GM12878 (cell line): ENCODE measurements at regions not wholly inside any gene's neighbourhood (a gene's known extent, or its start where the extent isn't known, plus 50 kb on each side); places are given as distances from the start of the nearest gene placed in this dataset.

Experiments
- ATAC-seq: fragments of 200-7000 bp; cut with Tn5 transposase; 3 replicates; pipeline ENCODE4 v1.9.1; 2020; ENCODE audit warnings: mild to moderate bottlenecking, moderate library complexity
- BruUV-seq: library from RNA; stranded (reverse); fragments of 400-500 nt; replicated peaks from 2 replicates; lab custom pipeline; 2021; lab: Mats Ljungman, UMichigan
- CTCF ChIA-PET: fragments of 300-600 bp; sonication (Branson Sonifier 250); formaldehyde crosslinking; extraction: SDS; loops from one replicate; lab custom pipeline; 2021; ENCODE audit warnings: inconsistent platforms; lab: Yijun Ruan, JAX
- POLR2A ChIA-PET: fragments of 350-600 bp; formaldehyde crosslinking; extraction: SDS; loops from one replicate; lab custom pipeline; 2021; ENCODE audit warnings: inconsistent platforms; lab: Charles Lee
- RAD21 ChIA-PET: fragments of 300-600 bp; sonication (Branson Sonifier 250); formaldehyde crosslinking; loops from one replicate; lab custom pipeline; 2023; ENCODE audit warnings: antibody characterized with exemption; ENCODE audit not compliant: unreplicated experiment; lab: Charles Lee
- SMC1A ChIA-PET: fragments of 300-600 bp; sonication (Branson Sonifier 250); formaldehyde crosslinking; loops from one replicate; lab custom pipeline; 2023; ENCODE audit not compliant: unreplicated experiment, uncharacterized antibody; lab: Charles Lee
- DNase-seq: peaks from one replicate; pipeline ENCODE4 v3.0.0-alpha.2; 2011; ENCODE audit warnings: low read depth, low spot score
- FAIRE-seq: peaks from 3 replicates; lab custom pipeline; 2011; peaks lifted over from hg19 to GRCh38; lab: Jason Lieb, UNC
- H2AFZ ChIP-seq: 2 replicates; pipeline ENCODE4 v1.6.0; 2011; ENCODE audit warnings: low read depth, low read length, control low read depth; ENCODE audit not compliant: control insufficient read depth
- H3K27ac ChIP-seq: 2 replicates; pipeline ENCODE4 v1.5.1; 2011; ENCODE audit warnings: control low read depth; ENCODE audit not compliant: control insufficient read depth, insufficient read depth
- H3K27me3 ChIP-seq, 2 experiments: replicated peaks in 1 of 2; 2 replicates each; pipeline versions ENCODE4 v1.6.0 to v1.6.1; 2011; ENCODE audit warnings: low read length in 1 of 2; ENCODE audit not compliant: control insufficient read depth in 2 of 2, insufficient read depth in 2 of 2
- H3K36me3 ChIP-seq, 2 experiments: 2 replicates each; pipeline ENCODE4 v1.5.1; 2011; ENCODE audit warnings: low read length in 1 of 2; ENCODE audit not compliant: control insufficient read depth in 2 of 2, insufficient read depth in 2 of 2
- H3K4me1 ChIP-seq: 2 replicates; pipeline ENCODE4 v1.6.1; 2011; ENCODE audit warnings: mild to moderate bottlenecking, low read length, moderate library complexity, mixed read lengths; ENCODE audit not compliant: control insufficient read depth, insufficient read depth
- H3K4me2 ChIP-seq: 2 replicates; pipeline ENCODE4 v1.6.0; 2011; ENCODE audit warnings: control low read depth; ENCODE audit not compliant: control insufficient read depth, insufficient read depth
- H3K4me3 ChIP-seq: fragments of 200-600 bp; sonication (generic); 2 replicates; pipeline ENCODE4 v1.5.1; 2016
- H3K79me2 ChIP-seq: 2 replicates; pipeline ENCODE4 v1.6.0; 2011; ENCODE audit warnings: low read length; ENCODE audit not compliant: control insufficient read depth, insufficient read depth
- H3K9ac ChIP-seq: 2 replicates; pipeline ENCODE4 v1.8.0; 2011; ENCODE audit warnings: low read length, control low read depth, mixed read lengths; ENCODE audit not compliant: control insufficient read depth, insufficient read depth
- H3K9me3 ChIP-seq: replicated peaks from 3 replicates; pipeline ENCODE4 v1.5.1; 2011; ENCODE audit warnings: mild to moderate bottlenecking, low read length; ENCODE audit not compliant: control insufficient read depth, insufficient read depth
- H4K20me1 ChIP-seq: 2 replicates; pipeline ENCODE4 v1.6.0; 2011; ENCODE audit not compliant: control insufficient read depth, insufficient read depth
- BCL11A ChIP-seq: IDR thresholded peaks from 2 replicates; pipeline ENCODE4 v1.6.1; 2011; ENCODE audit warnings: low read depth, low read length
- CBFB ChIP-seq: IDR thresholded peaks from 2 replicates; pipeline ENCODE4 v1.6.1; 2016; ENCODE audit warnings: antibody characterized with exemption, low read depth
- CHD1 ChIP-seq: IDR thresholded peaks from 2 replicates; pipeline ENCODE4 v1.6.1; 2012; ENCODE audit warnings: low read depth, low read length, improper control_type of control experiment
- ETV6 ChIP-seq, 2 experiments: fragments of 450-650 bp in 1 of 2; IDR thresholded peaks in 1 of 2; conservative IDR thresholded peaks in 1 of 2; 2 replicates each; pipeline ENCODE4 v1.6.1; 2014; ENCODE audit warnings: antibody characterized with exemption in 1 of 2, borderline replicate concordance in 1 of 2, low read depth in 1 of 2, mild to moderate bottlenecking in 1 of 2, moderate library complexity in 1 of 2
- GABPA ChIP-seq: IDR thresholded peaks from 2 replicates; pipeline ENCODE4 v1.6.1; 2014; ENCODE audit warnings: antibody characterized with exemption, low read depth, mild to moderate bottlenecking, inconsistent platforms
- MTA2 ChIP-seq: fragments of 450-650 bp; IDR thresholded peaks from 2 replicates; pipeline ENCODE4 v1.6.1; 2016; ENCODE audit warnings: low read depth, mild to moderate bottlenecking, moderate library complexity
- NR2F1 ChIP-seq: fragments of 450-650 bp; conservative IDR thresholded peaks from 2 replicates; pipeline ENCODE4 v1.6.1; 2017; ENCODE audit warnings: mild to moderate bottlenecking
- RELA ChIP-seq: fragments of 450-650 bp; IDR thresholded peaks from 2 replicates; pipeline ENCODE4 v1.8.0; 2014; ENCODE audit warnings: borderline replicate concordance; ENCODE audit not compliant: partially characterized antibody
- SMC3 ChIP-seq: IDR thresholded peaks from 2 replicates; pipeline ENCODE4 v1.6.1; 2011; ENCODE audit warnings: low read length, improper control_type of control experiment, borderline replicate concordance
- SUPT20H ChIP-seq: IDR thresholded peaks from 2 replicates; pipeline ENCODE4 v1.6.1; 2011; ENCODE audit warnings: low read depth, mild to moderate bottlenecking, low read length, moderate library complexity, borderline replicate concordance; ENCODE audit not compliant: control insufficient read depth
- YY1 ChIP-seq: IDR thresholded peaks from 2 replicates; pipeline ENCODE4 v1.6.1; 2011; ENCODE audit warnings: low read depth, mild to moderate bottlenecking, low read length
- ZNF217 ChIP-seq: fragments of 450-650 bp; IDR thresholded peaks from 2 replicates; pipeline ENCODE4 v1.6.1; 2017; ENCODE audit warnings: antibody characterized with exemption, mild to moderate bottlenecking
- ZNF24 ChIP-seq: fragments of 450-650 bp; IDR thresholded peaks from 2 replicates; pipeline ENCODE4 v1.6.1; 2017; ENCODE audit warnings: antibody characterized with exemption, mild to moderate bottlenecking
- WGBS: methylation state at CpG from one replicate; pipeline ENCODE4 v1.1.6; 2016; ENCODE audit warnings: low lambda C conversion rate; ENCODE audit not compliant: insufficient replicate concordance, insufficient coverage; ENCODE audit errors: missing lambda C conversion rate; 5-methylcytosine and 5-hydroxymethylcytosine counted together
- in situ Hi-C: fragments of 300-500 bp; cut with MboI; formaldehyde crosslinking; loops from 9 replicates; pipeline ENCODE4 v1.14.3; 2018; ENCODE audit warnings: mixed read lengths
- intact Hi-C: fragments of 100-400 bp; cut with micrococcal nuclease; formaldehyde crosslinking; loops from one replicate; pipeline ENCODE4 v1.14.2; 2022; ENCODE audit not compliant: unreplicated experiment
- TF ChIP-seq, protein P1 (sequence below): IDR thresholded peaks from 2 replicates; pipeline ENCODE4 v1.6.1; 2011; ENCODE audit warnings: borderline replicate concordance, low read depth, mild to moderate bottlenecking, moderate library complexity, low read length; ENCODE audit not compliant: insufficient read depth, poor library complexity, severe bottlenecking
- TF ChIP-seq, protein P2 (sequence below): IDR thresholded peaks from 2 replicates; pipeline ENCODE4 v1.6.1; 2012; ENCODE audit warnings: low read depth, low read length, improper control_type of control experiment
- TF ChIP-seq, protein P3 (sequence below): IDR thresholded peaks from 2 replicates; pipeline ENCODE4 v1.6.1; 2012; ENCODE audit warnings: improper control_type of control experiment, low read depth, low read length; ENCODE audit not compliant: insufficient replicate concordance

DNA sequence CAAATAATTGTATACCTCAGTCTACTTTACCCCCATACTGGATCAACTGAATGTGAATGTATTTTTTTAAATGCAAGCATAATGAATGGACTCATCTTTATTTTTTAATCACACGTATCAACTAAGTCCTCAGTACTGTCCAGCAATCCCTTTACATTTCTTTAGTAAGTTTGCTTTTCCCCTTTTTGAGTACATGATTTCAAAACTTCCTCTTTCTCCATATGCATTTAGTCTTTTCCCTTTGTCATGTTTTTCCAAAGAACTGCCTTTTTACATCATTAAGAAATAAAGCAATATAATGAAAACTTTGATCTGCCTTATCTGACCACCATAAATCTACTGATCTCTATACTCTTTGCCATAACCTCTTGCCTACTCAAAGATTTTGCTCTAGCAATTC lies 182.5 kb upstream of the AKR1E2 start (continued):
- TF ChIP-seq SUPT20H = no peak
- TF ChIP-seq RELA = no peak

DNA sequence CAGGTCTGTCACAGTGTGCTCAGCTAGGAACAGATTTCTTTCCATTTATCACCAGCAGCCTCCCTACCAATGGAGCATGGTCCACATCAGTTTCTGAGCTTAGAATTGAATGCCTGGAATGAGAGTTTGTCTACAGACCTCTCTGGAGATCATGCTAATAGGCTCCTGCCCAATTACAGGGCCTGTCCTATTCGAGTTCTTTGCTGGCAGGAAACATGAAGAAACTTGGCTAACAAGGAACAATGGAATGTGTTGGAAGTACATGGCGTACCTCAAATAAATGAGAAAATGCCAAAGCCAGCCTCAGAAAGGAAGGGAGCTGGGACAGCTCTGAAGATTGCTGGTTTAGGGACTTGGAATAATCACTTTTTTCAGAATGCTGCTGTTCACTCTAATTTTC lies 186.0 kb upstream of the AKR1E2 start:
- ChIA-PET SMC1A (interaction anchor here (0.5 kb wide), 1 partner anchor 93 kb away, joined by 3 read pairs; no protein-coding TSS in a partner anchor), POLR2A (no interaction called here), CTCF (no interaction called here), RAD21 (no interaction called here)
- no peak overlapping the region for H2AFZ ChIP-seq
- no peak overlapping the region for H3K4me2 ChIP-seq
- H3K36me3 ChIP-seq = no peaks in the 10 kb centered on the region
- WGBS = 21% methylated on average over 2 of the region's 2 CpGs
- no peaks in the 10 kb centered on the region for H3K79me2 ChIP-seq
- no peak for TF ChIP-seq CBFB
- no peak for TF ChIP-seq ZNF24
- TF ChIP-seq, protein P1, sequence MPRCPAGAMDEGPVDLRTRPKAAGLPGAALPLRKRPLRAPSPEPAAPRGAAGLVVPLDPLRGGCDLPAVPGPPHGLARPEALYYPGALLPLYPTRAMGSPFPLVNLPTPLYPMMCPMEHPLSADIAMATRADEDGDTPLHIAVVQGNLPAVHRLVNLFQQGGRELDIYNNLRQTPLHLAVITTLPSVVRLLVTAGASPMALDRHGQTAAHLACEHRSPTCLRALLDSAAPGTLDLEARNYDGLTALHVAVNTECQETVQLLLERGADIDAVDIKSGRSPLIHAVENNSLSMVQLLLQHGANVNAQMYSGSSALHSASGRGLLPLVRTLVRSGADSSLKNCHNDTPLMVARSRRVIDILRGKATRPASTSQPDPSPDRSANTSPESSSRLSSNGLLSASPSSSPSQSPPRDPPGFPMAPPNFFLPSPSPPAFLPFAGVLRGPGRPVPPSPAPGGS = no peak
- TF ChIP-seq ETV6 (conservative IDR thresholded peaks at IDR 0.05 in 1 of 2, IDR thresholded peaks at IDR 0.05 in 1 of 2; ENCODE audit: borderline replicate concordance in 1 of 2, low read depth in 1 of 2) = no peak
- TF ChIP-seq ZNF217 = no peak
- TF ChIP-seq GABPA = no peak
- no peak for TF ChIP-seq CHD1
- TF ChIP-seq NR2F1 = no peak
- TF ChIP-seq, protein P2, sequence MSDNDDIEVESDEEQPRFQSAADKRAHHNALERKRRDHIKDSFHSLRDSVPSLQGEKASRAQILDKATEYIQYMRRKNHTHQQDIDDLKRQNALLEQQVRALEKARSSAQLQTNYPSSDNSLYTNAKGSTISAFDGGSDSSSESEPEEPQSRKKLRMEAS = no peak
- no peak for TF ChIP-seq SMC3
- TF ChIP-seq YY1 = no peak
- no peak for TF ChIP-seq BCL11A
- no peak for TF ChIP-seq MTA2
- TF ChIP-seq, protein P3, sequence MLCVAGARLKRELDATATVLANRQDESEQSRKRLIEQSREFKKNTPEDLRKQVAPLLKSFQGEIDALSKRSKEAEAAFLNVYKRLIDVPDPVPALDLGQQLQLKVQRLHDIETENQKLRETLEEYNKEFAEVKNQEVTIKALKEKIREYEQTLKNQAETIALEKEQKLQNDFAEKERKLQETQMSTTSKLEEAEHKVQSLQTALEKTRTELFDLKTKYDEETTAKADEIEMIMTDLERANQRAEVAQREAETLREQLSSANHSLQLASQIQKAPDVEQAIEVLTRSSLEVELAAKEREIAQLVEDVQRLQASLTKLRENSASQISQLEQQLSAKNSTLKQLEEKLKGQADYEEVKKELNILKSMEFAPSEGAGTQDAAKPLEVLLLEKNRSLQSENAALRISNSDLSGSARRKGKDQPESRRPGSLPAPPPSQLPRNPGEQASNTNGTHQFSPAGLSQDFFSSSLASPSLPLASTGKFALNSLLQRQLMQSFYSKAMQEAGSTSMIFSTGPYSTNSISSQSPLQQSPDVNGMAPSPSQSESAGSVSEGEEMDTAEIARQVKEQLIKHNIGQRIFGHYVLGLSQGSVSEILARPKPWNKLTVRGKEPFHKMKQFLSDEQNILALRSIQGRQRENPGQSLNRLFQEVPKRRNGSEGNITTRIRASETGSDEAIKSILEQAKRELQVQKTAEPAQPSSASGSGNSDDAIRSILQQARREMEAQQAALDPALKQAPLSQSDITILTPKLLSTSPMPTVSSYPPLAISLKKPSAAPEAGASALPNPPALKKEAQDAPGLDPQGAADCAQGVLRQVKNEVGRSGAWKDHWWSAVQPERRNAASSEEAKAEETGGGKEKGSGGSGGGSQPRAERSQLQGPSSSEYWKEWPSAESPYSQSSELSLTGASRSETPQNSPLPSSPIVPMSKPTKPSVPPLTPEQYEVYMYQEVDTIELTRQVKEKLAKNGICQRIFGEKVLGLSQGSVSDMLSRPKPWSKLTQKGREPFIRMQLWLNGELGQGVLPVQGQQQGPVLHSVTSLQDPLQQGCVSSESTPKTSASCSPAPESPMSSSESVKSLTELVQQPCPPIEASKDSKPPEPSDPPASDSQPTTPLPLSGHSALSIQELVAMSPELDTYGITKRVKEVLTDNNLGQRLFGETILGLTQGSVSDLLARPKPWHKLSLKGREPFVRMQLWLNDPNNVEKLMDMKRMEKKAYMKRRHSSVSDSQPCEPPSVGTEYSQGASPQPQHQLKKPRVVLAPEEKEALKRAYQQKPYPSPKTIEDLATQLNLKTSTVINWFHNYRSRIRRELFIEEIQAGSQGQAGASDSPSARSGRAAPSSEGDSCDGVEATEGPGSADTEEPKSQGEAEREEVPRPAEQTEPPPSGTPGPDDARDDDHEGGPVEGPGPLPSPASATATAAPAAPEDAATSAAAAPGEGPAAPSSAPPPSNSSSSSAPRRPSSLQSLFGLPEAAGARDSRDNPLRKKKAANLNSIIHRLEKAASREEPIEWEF = no peak
- H3K27me3 ChIP-seq = no peaks in the 10 kb centered on the region
- in situ Hi-C loops (no loop called here), intact Hi-C loops (no loop called here)
- H3K9ac ChIP-seq = no peak overlapping the region
- no peak overlapping the region for H3K4me3 ChIP-seq
- FAIRE-seq (no peak), DNase-seq (no peak), ATAC-seq (no peak)
- H3K4me1 ChIP-seq = no peaks in the 10 kb centered on the region
- no TSS peak for BruUV-seq
- H3K27ac ChIP-seq = no peak overlapping the region
- H3K9me3 ChIP-seq = no peaks in the 10 kb centered on the region
- no peaks in the 10 kb centered on the region for H4K20me1 ChIP-seq
